ENCODE measurements at regions not wholly inside any gene's neighbourhood (a gene's known extent, or its start where the extent isn't known, plus 50 kb on each side); places are given as distances from the start of the nearest gene placed in this dataset.

DNA sequence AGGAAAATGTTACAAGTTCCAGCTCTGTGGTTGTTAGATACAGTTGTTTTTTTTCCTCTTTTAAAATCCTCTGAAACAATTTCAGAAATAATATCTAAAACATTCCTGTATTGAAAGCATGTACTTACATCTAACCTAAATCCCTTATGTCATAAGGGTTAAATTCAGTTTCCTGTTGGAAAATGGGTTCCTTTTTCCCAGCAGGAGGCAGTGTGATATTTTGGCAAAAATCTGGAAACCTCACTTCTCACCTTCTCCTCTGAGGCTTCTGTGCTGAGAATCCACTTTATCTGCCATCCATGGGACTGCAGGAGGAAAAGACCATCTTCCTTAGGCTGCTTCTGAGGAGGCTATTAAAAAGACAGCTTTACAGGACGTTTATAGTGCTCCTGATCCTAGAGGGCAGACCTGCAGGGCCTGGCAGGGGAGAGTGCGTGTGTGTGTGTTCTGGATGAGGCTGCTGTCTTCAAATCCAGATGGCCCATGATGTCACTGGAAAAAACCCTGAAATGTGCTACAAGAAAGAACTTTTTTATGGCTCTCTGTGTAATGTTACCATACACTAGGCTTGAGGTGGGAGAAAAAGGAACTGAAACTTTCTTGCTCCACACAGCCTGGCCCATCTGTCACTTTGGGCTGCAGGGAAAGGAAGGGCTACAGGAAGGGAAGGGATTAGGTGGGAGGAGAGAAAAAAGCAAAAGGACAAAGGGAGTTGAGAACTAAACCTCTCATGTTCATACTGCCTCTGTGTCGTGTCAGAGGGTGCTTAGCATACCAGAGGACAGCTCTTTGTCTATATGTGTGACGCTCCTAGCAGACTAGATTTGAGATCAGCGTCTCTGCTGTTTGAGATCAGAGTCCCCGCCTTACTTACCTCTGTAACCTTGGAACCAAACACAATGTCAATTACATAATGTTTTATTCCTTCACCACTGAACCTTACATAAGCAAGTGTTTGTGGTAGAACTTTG is 379.2 kb upstream of the SPAG17 start:
- H3K4me2 ChIP-seq (ENCODE audit: low read length) = no peak overlapping the region
- Mint-ChIP-seq H3K4me1 (ENCODE audit: low read depth, unreplicated experiment) (peaks cover 2% of the 10 kb centered on the region), H3K4me3 (ENCODE audit: unreplicated experiment) (no peak overlapping the region), H3K27ac (ENCODE audit: unreplicated experiment) (peak overlapping the region; percentile 34), H3K36me3 (ENCODE audit: low read depth, unreplicated experiment) (no peaks in the 10 kb centered on the region), H3K9me3 (ENCODE audit: unreplicated experiment) (no peaks in the 10 kb centered on the region), H3K27me3 (ENCODE audit: low read depth, unreplicated experiment) (no peaks in the 10 kb centered on the region)
- no peak overlapping the region for H3K4me3 ChIP-seq (ENCODE audit: insufficient read depth, low read depth, low read length)
- FAIRE-seq (no peak), DNase-seq (ENCODE audit: low read depth) (no peak)
- H3K27ac ChIP-seq (ENCODE audit: low read depth, low read length) = no peak overlapping the region
- no peaks in the 10 kb centered on the region for H3K4me1 ChIP-seq (ENCODE audit: insufficient read depth, low read length)
- no peaks in the 10 kb centered on the region for H3K9me3 ChIP-seq (ENCODE audit: insufficient read depth, low read depth, low read length)
- H3K79me2 ChIP-seq (ENCODE audit: insufficient read depth, low read length) = no peaks in the 10 kb centered on the region
- H3K9ac ChIP-seq (ENCODE audit: low read length) = no peak overlapping the region
- H4K20me1 ChIP-seq (ENCODE audit: insufficient read depth, low read length) = no peaks in the 10 kb centered on the region
- H3K36me3 ChIP-seq (ENCODE audit: insufficient read depth, low read length) = no peaks in the 10 kb centered on the region
- TF ChIP-seq CTCF (IDR thresholded peaks at IDR 0.05; ENCODE audit: insufficient read depth, low read depth, low read length) = no peak
- no peak for TF ChIP-seq EZH2 (IDR thresholded peaks at IDR 0.05; ENCODE audit: insufficient read depth, low read length)
- H2AFZ ChIP-seq (ENCODE audit: low read depth, low read length) = no peak overlapping the region
- no peaks in the 10 kb centered on the region for H3K27me3 ChIP-seq (ENCODE audit: insufficient read depth, low read length)

GRCh38 chr1:118558933-118559332 is 373.9 kb upstream of the SPAG17 start:
- H3K4me1 Mint-ChIP-seq (ENCODE audit: low read depth, unreplicated experiment) = no peaks in the 10 kb centered on the region
- no peak overlapping the region for H3K27ac Mint-ChIP-seq (ENCODE audit: unreplicated experiment)
- Histone ChIP-seq H4K20me1 (ENCODE audit: insufficient read depth, low read length) (no peaks in the 10 kb centered on the region), H2AFZ (ENCODE audit: low read depth, low read length) (no peak overlapping the region), H3K36me3 (ENCODE audit: insufficient read depth, low read length) (no peaks in the 10 kb centered on the region), H3K9me3 (ENCODE audit: insufficient read depth, low read depth, low read length) (no peaks in the 10 kb centered on the region), H3K9ac (ENCODE audit: low read length) (no peak overlapping the region), H3K79me2 (ENCODE audit: insufficient read depth, low read length) (no peaks in the 10 kb centered on the region), H3K27ac (ENCODE audit: low read depth, low read length) (no peak overlapping the region), H3K4me3 (ENCODE audit: insufficient read depth, low read depth, low read length) (no peak overlapping the region), H3K27me3 (ENCODE audit: insufficient read depth, low read length) (no peaks in the 10 kb centered on the region), H3K4me2 (ENCODE audit: low read length) (no peak overlapping the region), H3K4me1 (ENCODE audit: insufficient read depth, low read length) (no peaks in the 10 kb centered on the region)
- H3K36me3 Mint-ChIP-seq (ENCODE audit: low read depth, unreplicated experiment) = no peaks in the 10 kb centered on the region
- H3K9me3 Mint-ChIP-seq (ENCODE audit: unreplicated experiment) = no peaks in the 10 kb centered on the region
- FAIRE-seq (no peak), DNase-seq (ENCODE audit: low read depth) (no peak)
- TF ChIP-seq EZH2 (IDR thresholded peaks at IDR 0.05; ENCODE audit: insufficient read depth, low read length) = no peak
- TF ChIP-seq CTCF (IDR thresholded peaks at IDR 0.05; ENCODE audit: insufficient read depth, low read depth, low read length) = no peak
- H3K4me3 Mint-ChIP-seq (ENCODE audit: unreplicated experiment) = no peak overlapping the region
- H3K27me3 Mint-ChIP-seq (ENCODE audit: low read depth, unreplicated experiment) = no peaks in the 10 kb centered on the region

- H3K9me3 ChIP-seq (ENCODE audit: insufficient read depth, low read depth, low read length) = no peaks in the 10 kb centered on the region
- no peaks in the 10 kb centered on the region for H3K36me3 Mint-ChIP-seq (ENCODE audit: low read depth, unreplicated experiment)
- H4K20me1 ChIP-seq (ENCODE audit: insufficient read depth, low read length) = no peaks in the 10 kb centered on the region
- no peaks in the 10 kb centered on the region for H3K27me3 ChIP-seq (ENCODE audit: insufficient read depth, low read length)
- H2AFZ ChIP-seq (ENCODE audit: low read depth, low read length) = no peak overlapping the region
- H3K36me3 ChIP-seq (ENCODE audit: insufficient read depth, low read length) = no peaks in the 10 kb centered on the region
- no peak overlapping the region for H3K27ac ChIP-seq (ENCODE audit: low read depth, low read length)
- no peaks in the 10 kb centered on the region for H3K79me2 ChIP-seq (ENCODE audit: insufficient read depth, low read length)
- no peak overlapping the region for H3K4me2 ChIP-seq (ENCODE audit: low read length)
- no peak overlapping the region for H3K27ac Mint-ChIP-seq (ENCODE audit: unreplicated experiment)
- no peak for TF ChIP-seq EZH2 (IDR thresholded peaks at IDR 0.05; ENCODE audit: insufficient read depth, low read length)
- H3K9ac ChIP-seq (ENCODE audit: low read length) = no peak overlapping the region
- no peak for FAIRE-seq
- H3K27me3 Mint-ChIP-seq (ENCODE audit: low read depth, unreplicated experiment) = no peaks in the 10 kb centered on the region
- no peak overlapping the region for H3K4me3 Mint-ChIP-seq (ENCODE audit: unreplicated experiment)
- DNase-seq (ENCODE audit: low read depth) = no peak
- H3K4me3 ChIP-seq (ENCODE audit: insufficient read depth, low read depth, low read length) = no peak overlapping the region
- H3K4me1 ChIP-seq (ENCODE audit: insufficient read depth, low read length) = no peaks in the 10 kb centered on the region
- no peaks in the 10 kb centered on the region for H3K9me3 Mint-ChIP-seq (ENCODE audit: unreplicated experiment)
- H3K4me1 Mint-ChIP-seq (ENCODE audit: low read depth, unreplicated experiment) = no peaks in the 10 kb centered on the region
Observed at GRCh38 chr1:118556936-118557335, 371.9 kb upstream of the SPAG17 start.

Data from astrocyte (in vitro differentiated cells and primary cell).